ENCODE measurements at regions not wholly inside any gene's neighbourhood (a gene's known extent, or its start where the extent isn't known, plus 50 kb on each side); places are given as distances from the start of the nearest gene placed in this dataset.

GRCh38 chr1:95728841-95729240 is 494.8 kb downstream of the RWDD3 start:
- Histone ChIP-seq H3K9me1 (replicated peaks; ENCODE audit: control insufficient read depth, extremely low read depth, insufficient read depth, low read length) (no peaks in the 10 kb centered on the region), H3K4me1 (ENCODE audit: control insufficient read depth, extremely low read depth, insufficient read depth, low read length) (no peaks in the 10 kb centered on the region), H3K27ac (ENCODE audit: insufficient read depth, low read depth, low read length) (no peak overlapping the region), H3K27me3 (ENCODE audit: control insufficient read depth in 2 of 2, insufficient read depth in 2 of 2, low read length in 2 of 2) (no peaks in the 10 kb centered on the region), H3K36me3 (ENCODE audit: control insufficient read depth in 2 of 2, extremely low read depth in 1 of 2, insufficient read depth in 2 of 2, low read length in 2 of 2) (no peaks in the 10 kb centered on the region), H3K4me2 (ENCODE audit: insufficient read depth, low read length) (no peak overlapping the region), H3K9ac (replicated peaks; ENCODE audit: extremely low read depth, insufficient read depth, low read length) (no peak overlapping the region), H3K4me3 (replicated peaks in 1 of 3; ENCODE audit: insufficient read depth in 1 of 3, low read depth in 1 of 3, low read length in 3 of 3) (no peak overlapping the region), H4K20me1 (replicated peaks; ENCODE audit: control insufficient read depth, extremely low read depth, insufficient read depth, low read length) (no peaks in the 10 kb centered on the region), H3K79me2 (ENCODE audit: control insufficient read depth, insufficient read depth, low read length) (no peaks in the 10 kb centered on the region), H2AFZ (ENCODE audit: low read depth, low read length) (no peak overlapping the region), H3K9me3 (replicated peaks; ENCODE audit: control insufficient read depth, insufficient read depth, low read length) (no peaks in the 10 kb centered on the region)
- ChIA-PET CTCF (no interaction called here), POLR2A (no interaction called here)
- no TSS peak for BruUV-seq (replicated peaks)
- dilution Hi-C loops (cut with MboI; ENCODE audit: extremely low pct_ligation_motif_present, low sequenced_read_pairs) = no loop called here
- no peak for FAIRE-seq
- intact Hi-C loops (cut with micrococcal nuclease) = no loop called here
- no peak for DNase-seq (ENCODE audit: low read depth, low spot score)
- TF ChIP-seq, protein P1, sequence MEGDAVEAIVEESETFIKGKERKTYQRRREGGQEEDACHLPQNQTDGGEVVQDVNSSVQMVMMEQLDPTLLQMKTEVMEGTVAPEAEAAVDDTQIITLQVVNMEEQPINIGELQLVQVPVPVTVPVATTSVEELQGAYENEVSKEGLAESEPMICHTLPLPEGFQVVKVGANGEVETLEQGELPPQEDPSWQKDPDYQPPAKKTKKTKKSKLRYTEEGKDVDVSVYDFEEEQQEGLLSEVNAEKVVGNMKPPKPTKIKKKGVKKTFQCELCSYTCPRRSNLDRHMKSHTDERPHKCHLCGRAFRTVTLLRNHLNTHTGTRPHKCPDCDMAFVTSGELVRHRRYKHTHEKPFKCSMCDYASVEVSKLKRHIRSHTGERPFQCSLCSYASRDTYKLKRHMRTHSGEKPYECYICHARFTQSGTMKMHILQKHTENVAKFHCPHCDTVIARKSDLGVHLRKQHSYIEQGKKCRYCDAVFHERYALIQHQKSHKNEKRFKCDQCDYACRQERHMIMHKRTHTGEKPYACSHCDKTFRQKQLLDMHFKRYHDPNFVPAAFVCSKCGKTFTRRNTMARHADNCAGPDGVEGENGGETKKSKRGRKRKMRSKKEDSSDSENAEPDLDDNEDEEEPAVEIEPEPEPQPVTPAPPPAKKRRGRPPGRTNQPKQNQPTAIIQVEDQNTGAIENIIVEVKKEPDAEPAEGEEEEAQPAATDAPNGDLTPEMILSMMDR (IDR thresholded peaks at IDR 0.05; ENCODE audit: extremely low read depth in 1 of 2, insufficient read depth in 1 of 2, low read depth in 1 of 2, low read length in 2 of 2) = no peak
- TF ChIP-seq MYC (IDR thresholded peaks at IDR 0.05; ENCODE audit: low read depth, low read length) (no peak), POLR2A (IDR thresholded peaks at IDR 0.05; ENCODE audit: low read depth, low read length) (no peak), GATA2 (IDR thresholded peaks at IDR 0.05; ENCODE audit: insufficient read depth, insufficient read length, low read depth, low read length) (no peak), EZH2 (IDR thresholded peaks at IDR 0.05; ENCODE audit: borderline replicate concordance, low read depth, low read length, severe bottlenecking) (no peak), POLR2AphosphoS5 (IDR thresholded peaks at IDR 0.05; ENCODE audit: insufficient read depth, low read depth, low read length) (no peak), JUN (IDR thresholded peaks at IDR 0.05; ENCODE audit: borderline replicate concordance, insufficient read depth, insufficient read length, low read depth) (no peak), FOS (IDR thresholded peaks at IDR 0.05; ENCODE audit: borderline replicate concordance, insufficient read depth, low read length) (no peak)
- TF ChIP-seq, protein P2, sequence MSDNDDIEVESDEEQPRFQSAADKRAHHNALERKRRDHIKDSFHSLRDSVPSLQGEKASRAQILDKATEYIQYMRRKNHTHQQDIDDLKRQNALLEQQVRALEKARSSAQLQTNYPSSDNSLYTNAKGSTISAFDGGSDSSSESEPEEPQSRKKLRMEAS (IDR thresholded peaks at IDR 0.05; ENCODE audit: insufficient read depth, insufficient read length) = no peak

Data from endothelial cell of umbilical vein (primary cell).